ENCODE measurements at regions not wholly inside any gene's neighbourhood (a gene's known extent, or its start where the extent isn't known, plus 50 kb on each side); places are given as distances from the start of the nearest gene placed in this dataset.
"Not testable (repeated sequence)": the region's sequence is repeated elsewhere in the genome, so short reads cannot be mapped to it uniquely, and the experiment has no call there.

DNA sequence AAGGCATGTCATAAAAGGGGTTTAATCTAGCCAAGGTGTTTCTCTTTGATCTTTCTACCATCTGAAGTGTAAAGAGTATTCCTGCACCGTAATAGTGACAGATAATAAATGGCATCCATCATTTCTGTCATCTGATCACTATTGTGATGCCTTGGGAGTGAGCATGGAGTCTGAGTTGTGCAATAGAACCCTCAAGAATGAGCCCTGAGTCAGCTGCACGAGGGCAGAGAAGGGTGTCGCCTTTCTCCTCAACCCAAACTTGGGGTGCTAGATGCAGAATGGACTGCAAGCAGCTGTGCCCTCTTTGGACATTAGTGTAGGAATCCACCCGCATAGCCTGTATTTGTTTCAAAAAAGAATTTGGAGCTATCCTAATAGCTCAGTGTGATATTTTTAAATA is 115.2 kb downstream of the ZNF37A start:
- no peak for DNase-seq (ENCODE audit: low read depth)

DNA sequence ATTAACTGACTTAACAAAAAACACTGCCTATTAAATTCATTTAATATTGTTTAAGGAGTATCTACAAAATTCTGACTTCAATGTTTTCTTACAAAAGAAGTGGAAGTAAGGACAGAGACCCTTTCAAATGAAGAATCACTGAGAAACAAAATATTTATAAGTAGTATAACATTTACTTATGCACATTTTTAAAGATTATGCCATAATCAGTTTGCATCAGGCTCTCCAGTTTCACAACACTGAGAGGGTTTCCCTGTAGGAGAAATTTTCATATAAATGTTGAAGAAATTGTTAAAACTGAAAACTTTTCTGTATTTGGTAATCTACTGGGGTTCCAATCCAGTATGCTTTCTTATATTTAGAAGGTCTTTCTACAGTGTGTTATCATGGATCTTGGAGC is 115.6 kb downstream of the ZNF37A start:
- DNase-seq (ENCODE audit: low read depth): not testable (repeated sequence)

DNA sequence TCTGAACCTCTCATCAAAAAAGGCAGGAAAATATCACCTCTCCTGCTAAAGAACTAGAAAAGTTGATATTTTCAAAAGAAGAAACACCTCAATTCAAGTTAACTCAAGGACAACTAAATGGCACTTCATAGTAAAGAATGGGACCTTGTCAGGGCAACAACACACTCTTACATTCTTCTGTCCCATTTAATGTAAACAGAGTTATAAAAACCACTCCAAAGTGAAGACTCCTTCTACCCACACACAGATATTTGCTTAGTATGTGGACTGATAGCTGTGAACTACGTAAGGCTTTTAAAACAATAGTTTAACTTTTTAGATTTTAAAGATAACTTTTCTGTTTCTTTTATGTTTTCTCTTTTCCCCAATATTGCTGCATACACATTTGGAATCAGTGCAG is 118.3 kb downstream of the ZNF37A start:
- DNase-seq (ENCODE audit: low read depth): no peak

DNA sequence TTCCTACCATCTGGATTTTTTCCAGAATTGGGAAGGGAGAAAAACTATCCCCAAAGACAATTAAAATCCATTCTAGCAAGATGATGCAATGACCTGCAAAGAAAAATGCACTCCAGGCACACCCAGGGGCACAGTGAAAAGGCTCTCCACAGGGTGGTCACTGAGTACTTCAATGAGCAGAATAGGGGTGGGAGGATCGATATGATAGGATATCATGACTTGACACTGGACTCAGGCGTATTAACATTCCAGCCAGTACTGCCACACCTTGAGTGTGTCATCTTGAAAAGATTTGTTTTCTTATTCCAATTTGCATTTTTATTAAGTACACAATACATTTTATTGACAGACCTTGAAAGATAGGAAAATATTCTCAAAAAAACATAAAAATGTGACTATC is 132.2 kb downstream of the ZNF37A start:
- no peak for DNase-seq (ENCODE audit: low read depth)

DNA sequence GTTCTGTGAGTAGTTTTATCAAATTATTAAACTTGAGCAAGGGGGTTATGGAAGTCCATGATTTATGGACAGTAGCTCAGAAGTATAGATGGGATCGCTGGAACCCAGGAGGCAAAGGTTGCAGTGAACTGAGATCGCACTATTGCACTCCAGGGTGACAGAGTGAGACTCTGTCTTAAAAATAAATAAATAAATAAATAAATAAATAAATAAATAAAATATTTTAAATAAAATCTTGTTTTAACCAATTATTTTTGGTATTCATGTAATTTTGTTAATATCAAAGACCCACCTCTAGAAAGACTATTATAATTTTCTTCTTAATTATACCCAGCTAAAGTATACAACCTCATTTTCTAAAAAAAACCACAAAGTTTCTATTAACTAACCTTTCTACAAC is 134.3 kb downstream of the ZNF37A start:
- no peak for DNase-seq (ENCODE audit: low read depth)

DNA sequence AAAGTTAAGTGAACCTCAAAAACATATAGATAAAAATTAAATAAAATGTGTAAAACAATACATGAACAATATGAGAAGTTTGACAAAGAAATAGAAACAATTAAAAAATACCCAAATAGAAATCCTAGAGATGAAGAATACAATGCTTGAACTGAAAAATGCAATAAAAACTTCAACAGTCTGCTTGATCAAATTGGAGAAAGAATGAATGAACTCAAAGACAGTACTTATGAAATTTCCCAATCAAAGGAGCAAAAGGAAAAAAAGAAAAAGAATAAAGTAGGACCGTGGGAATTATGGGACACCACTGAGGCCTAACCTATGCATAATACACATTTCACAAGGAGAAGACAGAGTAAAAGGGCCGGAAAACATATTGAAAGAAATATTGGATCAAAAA is 144.3 kb downstream of the ZNF37A start:
- DNase-seq (ENCODE audit: low read depth): not testable (repeated sequence)

DNA sequence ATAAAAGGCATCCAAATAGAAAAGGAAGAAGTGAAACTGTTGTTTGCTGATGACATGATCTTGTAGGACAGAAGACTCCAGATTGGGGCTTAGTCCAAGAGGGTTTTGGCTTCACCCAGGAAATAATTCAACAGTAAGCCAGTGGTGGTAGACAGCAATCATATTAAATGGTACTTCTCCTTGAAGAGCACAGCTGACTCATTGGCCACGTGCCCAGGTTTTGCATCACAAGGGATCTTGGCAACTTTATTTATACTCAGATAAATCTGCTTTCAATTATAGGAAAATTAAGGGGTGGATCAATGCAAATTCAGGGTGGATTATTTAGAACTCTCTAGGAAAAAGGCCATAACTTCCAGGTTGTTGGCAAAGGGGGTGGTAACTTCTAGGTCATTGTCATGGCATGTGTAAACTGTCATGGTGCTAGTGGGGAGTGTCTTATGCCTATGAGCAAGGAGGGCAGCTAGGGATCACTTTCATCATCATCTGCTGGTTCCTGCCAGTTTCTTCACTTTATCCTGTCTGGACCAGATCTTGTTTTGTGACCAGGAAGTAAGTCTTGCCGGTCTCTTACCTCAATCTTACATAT is 148.0 kb downstream of the ZNF37A start:
- DNase-seq (ENCODE audit: low read depth): not testable (repeated sequence)

DNA sequence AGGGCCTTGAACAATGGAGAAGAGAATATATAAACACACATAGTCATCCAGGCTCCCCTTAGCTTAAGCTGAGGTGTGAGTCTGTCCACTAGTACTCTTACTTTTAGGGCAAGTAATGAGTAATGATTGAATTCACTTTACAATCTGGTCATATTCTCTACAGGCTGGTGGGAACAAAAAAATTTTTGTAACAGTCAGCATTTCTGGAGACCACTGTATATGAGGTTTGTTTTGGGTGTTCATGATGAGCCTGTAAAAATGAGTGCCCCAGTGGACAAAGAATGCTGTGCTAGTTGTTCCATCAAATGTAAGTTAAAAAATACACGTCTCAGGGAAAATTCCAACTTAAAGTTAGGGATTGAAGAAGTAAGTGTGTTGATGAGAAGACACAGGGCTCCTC is 154.0 kb downstream of the ZNF37A start:
- DNase-seq (ENCODE audit: low read depth): not testable (repeated sequence)

DNA sequence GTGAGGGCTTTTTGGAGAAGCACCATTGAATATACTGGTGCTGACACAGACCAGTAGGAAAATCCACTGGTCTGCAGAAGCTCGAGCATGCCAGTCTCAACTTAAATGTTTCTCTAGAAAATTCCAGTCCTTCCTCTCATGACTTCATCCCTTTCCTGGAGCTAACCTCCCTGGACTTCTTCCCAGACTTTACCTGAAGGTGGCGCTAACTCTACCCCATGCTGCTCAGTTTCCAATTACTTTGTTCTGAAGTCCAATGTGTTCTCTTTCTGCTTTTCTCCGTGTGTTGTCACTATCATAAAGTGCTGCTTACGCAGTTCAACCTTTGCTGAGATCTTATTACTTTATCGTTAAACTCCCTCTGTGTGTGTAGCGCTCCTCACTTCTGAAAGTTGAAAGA is 158.4 kb downstream of the ZNF37A start:
- DNase-seq (ENCODE audit: low read depth): not testable (repeated sequence)

DNA sequence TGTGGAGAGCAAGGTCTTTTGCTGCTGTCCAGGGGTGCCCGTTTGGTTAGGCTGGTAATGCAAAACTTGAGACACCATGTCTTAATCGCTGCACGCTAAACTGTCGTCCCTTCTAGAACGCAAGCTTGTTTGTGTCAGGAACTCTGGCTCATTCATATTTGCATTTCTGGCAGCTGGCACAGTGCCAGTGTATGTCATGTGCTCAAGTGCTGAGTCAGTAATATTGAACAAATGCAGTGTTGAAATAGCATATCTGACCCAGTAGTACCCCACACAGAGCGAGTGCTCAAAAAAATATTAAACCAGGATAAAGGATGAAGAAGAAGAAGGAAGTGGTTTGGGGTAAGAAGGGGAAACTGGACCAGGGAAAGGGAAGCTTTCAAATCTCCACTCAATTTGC is 173.4 kb downstream of the ZNF37A start:
- DNase-seq (ENCODE audit: low read depth): not testable (repeated sequence)

DNA sequence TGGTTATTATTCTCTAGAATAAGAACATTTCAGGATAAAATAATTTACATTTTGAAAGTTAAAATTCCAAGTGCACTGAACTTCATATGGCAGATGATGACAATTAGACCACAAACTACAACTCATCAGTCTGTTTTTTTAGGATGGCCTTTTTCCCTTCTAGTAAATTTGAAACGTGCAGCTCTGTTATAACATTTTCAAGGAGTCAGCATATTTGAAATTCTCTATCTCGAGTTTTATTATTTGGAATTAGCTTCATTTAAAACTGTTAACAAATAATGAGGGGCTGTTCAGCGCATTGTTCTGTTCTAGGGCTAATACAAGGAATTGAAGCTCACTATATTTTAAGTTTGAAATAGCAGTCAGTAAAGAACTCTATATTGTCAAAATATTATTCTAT is 176.9 kb downstream of the ZNF37A start:
- DNase-seq (ENCODE audit: low read depth): not testable (repeated sequence)

DNA sequence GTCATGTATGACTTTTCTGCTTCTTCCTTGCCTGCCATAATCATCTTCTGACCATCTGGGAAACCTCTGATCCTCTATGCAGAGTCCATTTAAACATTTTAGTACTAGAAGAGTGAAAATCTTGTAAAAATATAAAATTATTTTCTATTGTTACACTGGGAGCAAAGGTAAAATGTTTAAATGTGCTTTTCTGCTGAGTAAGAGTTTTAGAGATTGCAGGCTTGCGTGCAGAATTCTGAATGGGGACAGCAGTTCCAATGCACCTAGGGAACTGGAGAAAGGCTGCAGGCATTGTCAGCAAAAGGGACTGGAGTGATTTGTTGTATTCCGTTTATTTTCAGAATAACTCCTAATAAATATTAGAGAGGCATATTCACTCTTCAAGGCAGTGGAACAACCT is 180.7 kb downstream of the ZNF37A start:
- DNase-seq (ENCODE audit: low read depth): not testable (repeated sequence)

DNA sequence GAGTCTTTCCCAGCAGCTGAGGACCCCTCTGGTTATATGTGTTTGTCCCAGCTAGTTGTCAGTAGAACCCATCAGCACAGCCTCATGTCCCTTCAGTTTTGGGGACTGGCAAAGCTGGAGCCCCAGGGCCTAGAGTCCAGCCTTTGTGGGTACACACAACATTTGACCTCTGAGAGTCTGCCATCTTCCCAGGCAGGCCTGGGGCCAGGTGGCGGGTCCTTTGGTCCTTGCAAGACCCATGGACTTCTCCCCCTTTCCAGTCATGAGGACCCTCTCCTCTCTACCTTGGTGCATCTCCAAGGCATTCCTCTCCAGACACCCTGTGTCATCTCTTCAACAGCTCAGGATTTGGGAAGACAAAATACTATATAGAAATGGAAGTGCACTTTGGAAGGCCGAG is 198.4 kb downstream of the ZNF37A start:
- not testable (repeated sequence) for DNase-seq (ENCODE audit: low read depth)

DNA sequence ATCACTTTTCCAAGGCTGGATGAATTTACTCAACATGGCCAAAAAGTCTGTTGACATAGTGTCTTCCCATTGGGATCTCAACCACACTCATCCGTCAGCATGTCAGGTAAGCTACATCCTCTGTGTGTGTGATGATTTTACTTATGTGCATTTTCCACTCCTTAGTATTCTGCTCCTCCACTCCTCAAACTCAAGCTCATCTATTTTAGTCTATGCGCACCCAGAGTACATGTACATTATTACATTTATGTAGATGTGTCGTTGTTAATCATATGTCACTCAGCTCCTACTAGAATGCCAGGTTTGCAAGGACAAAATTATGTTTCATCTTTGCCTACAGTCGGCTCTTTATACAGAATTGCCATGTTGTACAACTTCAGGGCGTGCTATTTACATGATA is 216.0 kb downstream of the ZNF37A start:
- DNase-seq (ENCODE audit: low read depth): not testable (repeated sequence)

DNA sequence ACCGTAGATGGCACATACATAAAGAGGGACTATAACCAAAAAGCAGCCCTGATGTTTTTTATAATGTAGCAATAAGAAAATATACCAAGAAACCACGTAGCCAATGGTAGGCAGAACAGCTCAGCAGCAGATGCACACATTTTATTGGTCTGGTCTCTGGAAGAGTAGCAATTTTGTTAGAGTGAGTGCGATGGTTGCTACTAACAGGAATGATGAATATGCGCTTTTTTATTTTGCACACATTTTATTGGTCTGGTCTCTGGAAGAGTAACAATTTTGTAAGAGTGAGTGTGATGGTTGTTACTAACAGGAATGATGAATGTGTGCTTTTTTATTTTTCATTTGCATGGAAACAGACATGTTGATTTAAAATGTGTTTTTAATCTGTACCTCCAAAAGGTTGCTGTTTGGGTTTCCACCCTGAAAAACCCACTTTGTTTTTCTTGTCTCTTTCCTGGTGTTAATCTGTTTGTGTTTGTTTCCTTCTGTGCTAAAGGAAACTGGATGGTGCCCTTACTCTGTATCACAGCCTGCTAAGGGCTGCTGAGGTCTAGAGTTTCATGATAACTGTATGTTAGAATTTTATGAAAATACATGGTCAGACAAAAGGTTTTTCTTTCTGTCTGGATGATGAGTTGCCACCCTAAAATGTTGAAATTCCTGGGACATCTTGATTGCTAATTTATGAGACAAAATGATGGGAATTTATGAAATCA is 221.1 kb downstream of the ZNF37A start:
- not testable (repeated sequence) for DNase-seq (ENCODE audit: low read depth)

DNA sequence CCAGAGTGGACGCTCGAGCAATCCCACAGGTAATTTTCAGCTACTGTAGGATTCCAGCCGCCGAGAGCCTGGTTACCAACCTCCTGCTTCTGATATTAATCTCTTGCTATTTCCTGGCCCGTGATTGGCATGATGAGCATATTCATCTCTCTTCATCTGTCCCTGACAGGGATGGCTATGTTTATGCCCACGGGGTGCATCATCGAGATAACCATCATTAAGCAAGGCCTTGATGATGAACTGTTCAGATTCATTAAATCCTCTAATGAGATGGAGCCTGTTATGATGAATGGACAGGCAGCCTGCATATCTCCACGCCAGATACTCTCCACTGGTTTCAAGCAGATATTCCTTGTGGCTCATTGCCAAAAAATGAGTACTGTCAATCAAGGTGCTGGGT is 227.3 kb downstream of the ZNF37A start:
- not testable (repeated sequence) for DNase-seq (ENCODE audit: low read depth)

DNA sequence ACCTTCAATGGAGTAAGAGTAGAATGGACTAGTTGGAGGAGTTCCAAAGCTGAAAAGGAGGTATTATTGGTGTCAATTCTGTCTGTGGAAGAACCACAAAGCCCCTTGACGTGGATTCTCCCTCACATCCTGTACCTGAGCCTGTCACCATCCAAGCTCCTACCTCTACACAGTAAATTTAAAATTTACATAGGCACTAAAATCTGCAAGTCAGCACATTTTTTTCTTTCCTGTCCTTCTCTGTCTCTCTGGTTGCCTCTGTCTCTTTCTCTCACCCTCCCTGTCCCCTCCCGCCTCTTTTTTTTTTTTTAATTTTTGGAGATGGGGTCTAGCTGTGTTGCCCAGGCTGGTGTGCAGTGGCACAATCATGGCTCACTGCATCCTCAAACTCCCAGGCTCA is 236.2 kb downstream of the ZNF37A start:
- not testable (repeated sequence) for DNase-seq (ENCODE audit: low read depth)

DNA sequence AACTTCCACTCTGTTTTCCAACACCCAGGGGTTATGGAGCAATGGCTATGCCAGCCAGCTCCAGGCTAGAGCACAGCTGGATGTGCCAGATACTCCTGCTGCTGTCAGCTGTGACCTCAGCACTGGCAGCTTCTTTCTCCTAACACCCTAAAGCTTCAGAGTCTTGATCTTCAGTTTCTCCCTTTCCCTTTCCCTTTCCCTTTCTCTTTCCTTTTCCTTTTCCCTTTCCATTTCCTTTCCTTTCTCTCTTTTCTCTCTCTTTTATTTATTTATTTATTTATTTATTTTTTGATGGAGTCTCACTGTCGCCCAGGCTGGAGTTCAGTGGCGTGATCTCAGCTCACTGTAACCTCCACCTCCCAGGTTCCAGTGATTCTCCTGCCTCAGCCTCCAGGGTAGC is 237.0 kb downstream of the ZNF37A start:
- not testable (repeated sequence) for DNase-seq (ENCODE audit: low read depth)

DNA sequence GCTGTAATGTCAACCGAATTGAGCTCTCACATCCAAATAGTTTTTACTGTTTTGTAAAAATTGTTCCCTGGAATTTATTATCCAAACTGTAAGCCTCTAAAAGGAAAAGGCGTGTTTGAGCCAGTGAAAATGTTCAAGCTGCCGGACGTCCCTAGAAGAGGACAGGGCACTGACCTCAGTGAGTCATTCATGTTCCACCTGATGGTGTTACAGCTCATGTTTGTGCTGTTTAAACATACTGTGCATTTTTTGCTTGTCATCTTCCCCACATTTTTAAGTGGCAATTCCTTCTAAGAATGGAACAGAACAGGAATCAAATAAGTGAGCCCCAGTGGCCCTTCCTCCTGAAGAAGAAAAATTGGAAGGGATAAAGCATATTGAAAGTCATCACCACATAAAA is 239.6 kb downstream of the ZNF37A start:
- DNase-seq (ENCODE audit: low read depth): not testable (repeated sequence)

DNA sequence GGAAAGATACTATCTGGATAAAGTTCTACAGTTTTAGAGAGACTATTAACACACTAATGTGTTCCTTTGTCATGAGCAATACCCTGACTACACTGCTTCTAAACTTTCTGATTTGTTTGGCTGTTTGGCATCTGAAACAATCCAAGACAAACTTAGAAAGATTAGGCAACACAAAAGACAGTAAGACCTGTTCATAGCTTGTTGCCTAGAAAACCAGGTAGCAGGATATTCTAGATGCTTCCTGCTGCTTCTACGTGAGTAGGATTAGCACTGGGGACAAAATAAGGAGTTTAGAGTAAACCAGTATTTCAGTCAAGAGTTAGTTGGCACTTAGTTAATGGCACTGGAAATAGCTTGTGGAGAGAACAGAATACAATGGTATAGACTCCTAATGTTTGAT is 256.5 kb downstream of the ZNF37A start:
- not testable (repeated sequence) for DNase-seq (ENCODE audit: low read depth)

DNA sequence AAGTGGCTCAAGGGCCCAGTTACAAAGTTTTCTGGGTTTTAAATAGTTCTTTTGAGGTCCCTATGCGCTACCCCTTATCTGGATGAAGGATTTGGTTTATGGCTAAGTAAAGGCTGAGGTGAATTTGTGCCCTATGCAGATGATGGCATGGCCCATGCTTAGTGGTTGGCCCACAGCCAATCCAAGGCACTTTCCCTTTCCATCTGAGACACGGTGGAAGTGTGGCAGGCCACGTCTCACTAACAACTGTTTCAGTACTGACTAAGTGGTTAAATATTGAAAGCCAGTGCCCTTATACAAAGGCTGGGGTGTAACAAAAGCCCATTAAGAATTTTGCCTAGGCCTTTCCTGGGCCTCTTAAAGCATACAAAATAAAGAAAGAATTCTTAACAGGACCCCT is 260.3 kb downstream of the ZNF37A start:
- DNase-seq (ENCODE audit: low read depth): not testable (repeated sequence)

DNA sequence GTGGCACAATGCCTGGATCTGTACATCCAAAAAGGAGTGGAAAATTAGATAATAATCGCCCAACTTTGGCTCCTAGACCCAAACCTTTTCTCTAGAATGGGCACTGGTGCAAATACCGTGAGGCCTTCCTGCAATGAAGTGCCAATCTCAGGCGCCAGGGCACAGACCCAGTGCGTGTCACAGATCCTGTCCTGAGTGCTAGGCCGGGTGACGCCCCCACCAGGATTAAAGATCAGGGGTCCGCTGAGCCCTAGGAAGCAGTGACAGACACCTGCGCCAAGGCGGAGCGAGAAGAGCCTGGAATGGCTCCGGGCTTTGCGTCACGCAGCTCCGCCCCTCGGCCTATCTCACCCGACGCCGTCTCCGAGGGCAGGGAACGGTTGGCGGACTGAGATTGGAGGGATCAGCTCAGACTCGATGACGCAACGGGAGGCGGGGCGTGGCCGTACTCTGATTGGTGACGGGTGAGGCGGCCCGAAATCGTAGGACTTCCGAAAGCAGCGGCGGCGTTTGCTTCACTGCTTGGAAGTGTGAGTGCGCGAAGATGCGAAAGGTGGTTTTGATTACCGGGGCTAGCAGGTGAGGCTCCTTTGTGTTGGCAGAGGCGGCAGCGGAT is 261.9 kb downstream of the ZNF37A start:
- DNase-seq (ENCODE audit: low read depth): peak; percentile 39

DNA sequence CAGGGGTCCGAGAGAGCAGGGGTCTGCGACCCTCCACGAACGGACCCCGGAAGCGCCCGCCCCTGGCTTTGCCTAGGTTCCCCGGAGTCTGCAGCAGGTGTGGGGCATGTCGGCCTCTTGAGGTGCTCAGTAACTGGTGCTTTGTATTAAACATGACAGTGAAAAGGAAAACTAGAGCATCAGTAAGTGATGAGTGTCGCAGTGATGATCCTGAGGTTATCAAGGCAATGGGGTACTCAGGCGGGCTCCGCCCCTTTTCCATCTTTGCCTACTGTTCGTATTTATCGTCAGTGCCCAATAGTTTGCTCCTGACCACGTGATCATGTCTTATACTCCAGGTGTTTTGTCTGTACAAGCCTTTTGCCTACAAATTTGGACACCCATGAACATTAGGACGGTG is 262.4 kb downstream of the ZNF37A start:
- DNase-seq (ENCODE audit: low read depth): not testable (repeated sequence)

Measured in stimulated activated CD8-positive, alpha-beta memory T cell treated with anti-CD3 and anti-CD28 coated beads, Interleukin-15, amount 100 ng/mL, for 24 hours (primary cell).